Activated CD4-positive, CD25-positive, alpha-beta regulatory T cell (primary cell): ENCODE measurements at regions not wholly inside any gene's neighbourhood (a gene's known extent, or its start where the extent isn't known, plus 50 kb on each side); places are given as distances from the start of the nearest gene placed in this dataset.
"Not testable (repeated sequence)": the region's sequence is repeated elsewhere in the genome, so short reads cannot be mapped to it uniquely, and the experiment has no call there.

Source experiments
- DNase-seq, 4 experiments: peaks; one replicate each; lab custom pipeline; 2025; lab: John Stamatoyannopoulos, UW

- no peak for DNase-seq
These were observed 592.4 kb downstream of the TBC1D22A start for GRCh38 chr22:47354668-47355387.

GRCh38 chr22:47352920-47353700, 590.7 kb downstream of the TBC1D22A start:
- DNase-seq = no peak

GRCh38 chr22:47351836-47352579, 589.6 kb downstream of the TBC1D22A start:
- DNase-seq = no peak

GRCh38 chr22:47346287-47346686, 583.8 kb downstream of the TBC1D22A start:
- DNase-seq = not testable (repeated sequence)

- no peak for DNase-seq
These were observed 582.6 kb downstream of the TBC1D22A start for GRCh38 chr22:47345025-47345424.

- no peak for DNase-seq
These were observed 582.0 kb downstream of the TBC1D22A start for GRCh38 chr22:47344414-47344813.

GRCh38 chr22:47343611-47344010, 581.2 kb downstream of the TBC1D22A start:
- no peak for DNase-seq

- DNase-seq = no peak
These were observed 580.0 kb downstream of the TBC1D22A start for GRCh38 chr22:47342446-47342845.

- DNase-seq = no peak
These were observed 579.0 kb downstream of the TBC1D22A start for GRCh38 chr22:47341464-47341863.

GRCh38 chr22:47340851-47341436, 578.5 kb downstream of the TBC1D22A start:
- DNase-seq = no peak

- no peak for DNase-seq
These were observed 574.7 kb downstream of the TBC1D22A start for GRCh38 chr22:47337161-47337621.

- no peak for DNase-seq
These were observed 573.5 kb downstream of the TBC1D22A start for GRCh38 chr22:47335958-47336357.

- no peak for DNase-seq
These were observed 573.0 kb downstream of the TBC1D22A start for GRCh38 chr22:47335460-47335859.

- no peak for DNase-seq
These were observed 572.2 kb downstream of the TBC1D22A start for GRCh38 chr22:47334601-47335000.

GRCh38 chr22:47333625-47334024, 571.2 kb downstream of the TBC1D22A start:
- DNase-seq = no peak

GRCh38 chr22:47332246-47332980, 570.0 kb downstream of the TBC1D22A start:
- no peak for DNase-seq

- no peak for DNase-seq
These were observed 569.3 kb downstream of the TBC1D22A start for GRCh38 chr22:47331750-47332149.

GRCh38 chr22:47329727-47330650, 567.5 kb downstream of the TBC1D22A start:
- no peak for DNase-seq

GRCh38 chr22:47328550-47329243, 566.2 kb downstream of the TBC1D22A start:
- no peak for DNase-seq

- no peak for DNase-seq
These were observed 564.8 kb downstream of the TBC1D22A start for GRCh38 chr22:47327241-47327640.
